ENCODE measurements at regions not wholly inside any gene's neighbourhood (a gene's known extent, or its start where the extent isn't known, plus 50 kb on each side); places are given as distances from the start of the nearest gene placed in this dataset.

DNA sequence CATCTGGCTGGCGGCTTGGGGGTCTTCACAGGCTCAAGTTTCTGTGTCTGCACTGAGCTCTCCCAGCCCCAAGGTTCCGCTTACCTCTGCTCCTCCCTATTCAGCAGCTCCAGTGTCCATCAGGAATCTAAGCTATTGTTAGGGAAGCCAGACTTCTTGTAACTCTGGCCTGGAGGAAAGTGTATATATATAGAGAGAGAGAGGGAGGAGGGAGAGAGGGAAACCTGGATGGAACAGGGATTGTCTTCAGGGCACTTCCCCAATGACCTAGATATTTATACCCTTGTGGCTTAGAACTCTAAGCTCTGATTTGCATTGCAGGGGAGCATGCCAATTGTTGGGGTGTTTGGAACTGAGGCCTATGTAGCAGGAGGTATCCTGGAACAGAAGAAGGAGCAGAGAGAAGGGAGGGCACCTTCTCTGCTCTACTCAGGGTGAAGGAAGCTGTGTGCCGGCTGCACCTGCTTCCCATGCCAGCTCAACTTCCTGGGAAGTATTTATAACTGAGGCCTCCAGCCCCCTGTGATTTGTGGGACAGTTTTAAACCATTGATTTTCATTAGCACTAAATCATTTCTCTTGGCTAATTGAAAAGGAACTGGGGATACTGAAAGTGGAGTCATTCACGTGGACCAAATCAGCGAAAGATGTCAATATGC, 70.9 kb downstream of the NAV1 start:
- DNase-seq (ENCODE audit: low spot score) = no peak

DNA sequence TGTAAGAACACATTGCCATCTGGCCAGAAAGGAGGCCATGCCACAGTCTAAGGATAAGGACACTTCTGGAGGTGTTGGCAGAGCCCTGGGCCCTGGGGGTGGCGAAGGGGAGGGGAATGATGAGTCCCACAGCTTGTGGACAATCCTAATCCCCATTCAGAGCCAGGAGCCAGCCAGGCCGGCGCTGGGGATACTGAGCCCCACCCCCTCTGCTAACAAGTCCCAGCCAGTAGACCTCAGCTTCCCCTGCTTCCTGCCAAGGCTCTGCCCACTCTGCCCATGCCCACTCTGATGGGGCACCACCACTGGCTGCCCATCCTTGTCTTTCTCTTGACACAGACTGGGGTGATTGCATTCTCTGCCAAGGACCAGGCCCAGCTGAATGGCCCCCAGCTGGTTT, 71.9 kb downstream of the NAV1 start:
- no peak for DNase-seq (ENCODE audit: low spot score)

DNA sequence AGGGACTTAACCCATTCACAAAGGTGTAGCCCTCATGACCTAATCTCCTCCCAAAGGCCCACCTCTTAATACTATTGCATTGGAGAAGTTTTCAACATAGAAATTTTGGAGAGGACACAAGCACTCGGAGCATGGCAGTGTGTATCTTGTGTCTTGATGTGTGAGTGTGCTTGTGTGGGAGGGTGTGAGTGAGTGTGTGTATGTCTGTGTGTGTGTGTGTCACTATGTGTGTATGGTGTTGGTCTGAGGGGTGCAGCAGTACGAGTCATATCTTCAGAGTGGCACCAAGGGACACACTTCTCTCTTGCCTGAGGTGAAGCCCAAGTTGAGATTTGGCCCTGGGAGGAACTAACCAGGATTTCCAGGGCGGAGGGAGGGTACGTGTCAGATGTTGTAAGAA, 73.7 kb downstream of the NAV1 start:
- no peak for DNase-seq (ENCODE audit: low spot score)

DNA sequence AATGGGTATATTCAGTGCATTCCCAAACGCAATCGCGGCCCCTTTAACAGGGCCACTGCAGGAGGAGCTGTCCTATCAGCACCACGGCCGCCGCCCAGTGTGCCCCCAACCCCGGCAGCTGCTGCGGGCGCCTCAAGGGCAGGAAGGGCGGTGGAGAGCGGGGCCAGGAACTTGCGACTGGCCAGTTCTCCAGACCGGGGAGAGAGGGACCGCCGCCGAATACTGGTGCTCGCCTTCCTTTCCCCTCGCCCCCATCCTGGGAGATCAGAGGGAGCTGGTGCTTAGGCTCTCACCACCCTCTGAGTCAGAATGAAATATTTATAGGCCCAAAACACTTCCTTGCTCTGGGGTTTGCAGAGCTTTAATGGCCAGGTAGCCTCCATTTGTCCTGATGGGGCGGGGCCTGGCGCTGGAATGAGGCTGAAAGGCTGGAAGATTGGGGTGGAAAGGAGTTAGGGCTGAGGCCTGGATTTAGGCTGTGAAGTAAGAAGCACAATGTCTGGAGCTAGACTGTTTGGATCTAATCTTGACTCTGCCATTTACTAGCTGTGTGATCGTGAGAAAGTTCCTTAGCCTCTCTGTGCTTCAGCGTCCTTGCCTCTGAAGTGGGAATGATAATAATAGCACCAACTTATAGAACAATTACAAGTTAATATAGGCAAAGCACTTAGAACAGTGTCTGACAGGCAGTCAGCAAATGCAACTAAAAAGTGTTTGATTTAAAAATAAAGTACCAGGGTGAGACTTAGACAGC, 75.5 kb downstream of the NAV1 start:
- DNase-seq (ENCODE audit: low spot score) = no peak

DNA sequence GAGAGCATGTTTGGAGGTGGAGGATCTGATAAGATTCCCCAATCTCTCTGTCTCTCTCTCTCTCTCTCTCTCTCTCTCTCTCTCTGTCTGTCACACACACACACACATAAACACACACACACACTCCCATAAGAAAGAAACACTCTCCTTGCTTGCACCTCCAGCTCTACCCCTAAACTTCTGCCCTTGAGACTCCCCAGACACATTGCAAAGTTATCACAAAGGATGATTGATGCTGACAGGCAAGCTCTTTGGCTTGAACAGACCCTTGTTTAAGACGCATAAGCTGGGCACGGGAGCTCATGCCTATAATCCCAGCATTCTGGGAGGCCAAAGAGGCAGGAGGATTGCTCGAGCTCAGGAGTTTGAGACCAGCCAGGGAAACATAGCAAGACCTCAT, 78.2 kb downstream of the NAV1 start:
- DNase-seq (ENCODE audit: low spot score) = no peak

DNA sequence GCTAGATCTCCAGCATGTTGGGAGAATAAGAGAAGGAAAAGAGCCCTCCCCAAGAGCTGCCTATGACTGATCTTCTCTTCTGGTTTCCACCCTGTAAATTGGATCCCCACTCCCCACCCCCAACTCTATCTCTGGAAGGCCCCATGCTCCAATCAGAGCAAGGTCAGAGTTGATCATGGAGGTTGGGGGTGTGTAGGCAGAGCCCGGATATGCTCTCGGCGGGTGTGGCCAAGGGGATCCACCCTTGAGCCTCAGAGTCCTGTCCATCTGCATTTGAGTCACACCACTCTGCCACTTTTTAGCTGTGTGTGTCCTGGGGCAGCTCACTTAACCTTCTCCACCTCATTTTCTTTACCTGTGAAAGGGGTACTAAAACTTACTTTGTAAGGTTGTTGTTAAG, 79.5 kb downstream of the NAV1 start:
- DNase-seq (ENCODE audit: low spot score) = no peak

DNA sequence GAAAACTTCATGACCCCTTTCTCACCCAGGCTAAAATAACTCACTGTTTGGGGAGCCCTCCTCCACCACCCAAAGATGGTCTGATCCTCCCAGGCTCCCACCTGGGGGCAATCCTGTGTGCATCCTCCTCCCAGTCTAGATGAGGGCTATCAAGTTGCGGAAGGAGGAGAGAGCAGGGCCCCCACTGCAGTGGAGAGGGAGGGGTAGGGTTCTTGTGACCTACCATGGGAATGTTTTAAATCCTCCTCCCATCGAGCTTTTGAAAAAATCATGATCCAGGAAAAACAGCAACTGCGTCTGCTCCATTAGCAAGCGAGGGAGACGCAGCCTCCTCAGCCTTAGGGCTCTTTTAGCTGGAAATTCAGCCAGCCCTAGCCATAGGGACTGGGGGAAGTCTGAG, 80.0 kb downstream of the NAV1 start:
- DNase-seq (ENCODE audit: low spot score) = no peak

DNA sequence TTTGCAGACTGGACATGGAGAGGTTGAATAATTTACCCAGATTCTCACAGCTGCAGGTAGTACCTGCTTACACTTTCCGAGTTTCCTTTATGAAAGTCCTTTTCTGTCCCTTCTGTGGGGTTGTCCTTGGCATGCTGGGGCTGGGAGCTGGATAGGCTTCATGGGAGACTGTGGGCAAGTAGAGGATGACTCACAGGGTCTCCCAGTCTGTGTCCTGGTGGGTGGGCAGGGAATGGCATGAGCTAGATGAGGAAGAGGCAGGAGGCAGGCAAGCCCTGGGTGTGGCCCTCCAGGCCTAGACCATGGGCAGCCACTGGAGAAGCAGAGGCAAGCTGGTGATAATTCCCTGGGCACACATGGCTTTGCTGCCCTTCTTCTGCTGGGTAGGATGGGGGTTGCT, 80.6 kb downstream of the NAV1 start:
- DNase-seq (ENCODE audit: low spot score) = no peak

DNA sequence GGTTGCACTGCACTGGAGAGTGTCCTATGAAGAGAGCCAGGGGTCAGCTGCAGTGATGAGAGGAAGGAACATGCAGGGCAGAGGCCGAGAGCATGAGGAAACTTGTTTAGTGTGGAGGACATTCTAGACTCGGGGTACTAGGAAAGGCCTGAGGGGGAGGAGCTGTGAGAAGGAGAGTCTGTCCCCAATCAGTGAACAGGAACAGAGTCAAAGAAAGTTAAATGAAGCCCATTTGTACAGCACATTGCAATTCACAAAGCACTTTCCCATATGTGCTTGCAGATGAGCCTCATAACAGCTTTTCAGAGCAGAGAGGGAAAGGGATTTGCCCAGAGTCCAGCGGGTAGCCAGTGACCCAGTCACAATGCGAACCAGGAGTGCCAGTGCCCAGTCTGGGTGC, 83.4 kb downstream of the NAV1 start:
- DNase-seq (ENCODE audit: low spot score) = no peak

DNA sequence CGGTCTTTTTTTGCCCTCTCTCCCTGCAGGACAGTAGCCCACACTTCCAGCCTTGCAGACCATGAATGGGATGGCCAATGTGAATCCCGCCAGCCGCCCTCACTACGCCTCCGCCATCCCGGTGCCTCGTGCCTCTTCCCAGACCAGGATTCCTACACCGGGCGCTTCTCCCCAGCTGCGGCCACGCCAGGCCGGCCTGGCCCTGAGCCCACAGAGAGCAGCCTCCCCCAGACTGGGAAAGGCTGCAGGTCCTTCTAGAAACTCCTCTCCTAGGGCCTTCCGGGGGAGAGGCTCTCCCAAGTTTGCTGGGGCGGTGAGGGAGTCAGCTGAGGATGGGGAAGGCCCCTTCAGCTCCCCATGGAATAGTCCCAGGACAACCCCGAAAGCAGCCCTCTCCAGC, 83.9 kb downstream of the NAV1 start:
- no peak for DNase-seq (ENCODE audit: low spot score)

DNA sequence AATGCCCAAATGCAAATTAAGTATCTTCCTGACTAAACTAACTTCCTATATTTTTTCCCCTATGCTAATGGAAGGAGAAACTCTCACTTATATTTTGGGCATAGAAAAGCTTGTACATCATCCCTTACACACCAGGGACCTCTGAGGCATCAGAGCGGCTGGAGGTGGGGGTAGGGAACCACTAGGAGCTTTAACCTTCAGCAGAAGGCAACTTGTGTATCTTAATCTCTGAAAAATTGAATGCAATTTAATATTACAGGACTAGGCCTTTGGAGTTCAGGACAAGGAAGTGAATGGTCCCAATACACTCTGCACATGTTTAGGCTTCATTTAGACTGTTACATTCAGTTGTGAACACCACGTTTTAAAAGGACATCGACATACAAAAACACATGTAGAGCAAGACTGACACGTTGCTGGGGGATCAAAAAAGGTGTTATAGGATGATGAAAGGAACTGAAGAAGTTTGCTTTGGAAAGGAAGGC, 85.9 kb downstream of the NAV1 start:
- no peak for DNase-seq (ENCODE audit: low spot score)

DNA sequence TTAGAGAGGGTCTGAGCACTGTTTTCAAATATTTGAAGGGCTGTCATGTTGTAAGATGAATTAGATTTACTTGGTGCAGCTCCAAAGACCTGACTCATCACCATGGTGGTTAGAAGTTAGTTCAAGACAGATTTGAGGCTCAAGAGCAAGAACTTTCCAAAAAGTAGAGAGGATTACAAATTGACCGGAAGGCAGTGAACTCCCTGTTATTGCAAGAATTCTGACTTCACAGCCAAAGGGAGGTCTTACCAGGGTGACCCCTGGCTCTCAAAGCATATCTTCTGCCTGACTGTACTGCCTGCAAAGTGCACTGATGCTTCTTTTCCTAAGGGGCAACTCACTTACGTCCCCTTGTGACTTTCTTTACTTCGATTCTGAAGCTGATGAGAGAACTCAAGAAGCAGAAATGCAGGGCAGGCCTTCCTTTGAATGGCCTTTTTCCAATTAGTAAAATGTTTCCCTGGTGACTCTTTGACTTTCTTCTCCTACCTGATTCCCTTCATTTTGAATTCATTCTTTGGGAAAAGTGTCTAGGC, 86.4 kb downstream of the NAV1 start:
- DNase-seq (ENCODE audit: low spot score) = no peak

DNA sequence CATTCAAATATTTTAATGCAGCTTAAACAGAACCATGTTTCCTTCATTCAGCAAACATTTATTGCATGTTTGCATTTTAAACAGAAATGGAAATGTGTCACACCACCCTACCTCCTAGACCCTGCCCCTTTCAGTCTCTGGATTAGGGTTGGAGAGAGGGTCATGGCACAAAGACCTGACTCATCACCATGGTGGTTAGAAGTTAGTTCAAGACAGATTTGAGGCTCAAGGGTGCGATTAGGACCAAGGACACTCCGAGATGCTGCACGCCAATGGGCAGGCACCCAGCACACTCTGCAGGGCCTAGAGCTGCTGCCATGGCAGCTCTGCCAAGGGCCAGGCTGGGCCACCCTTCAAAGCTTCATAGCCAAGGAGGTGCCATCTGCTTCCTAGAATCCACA, 86.9 kb downstream of the NAV1 start:
- no peak for DNase-seq (ENCODE audit: low spot score)

DNA sequence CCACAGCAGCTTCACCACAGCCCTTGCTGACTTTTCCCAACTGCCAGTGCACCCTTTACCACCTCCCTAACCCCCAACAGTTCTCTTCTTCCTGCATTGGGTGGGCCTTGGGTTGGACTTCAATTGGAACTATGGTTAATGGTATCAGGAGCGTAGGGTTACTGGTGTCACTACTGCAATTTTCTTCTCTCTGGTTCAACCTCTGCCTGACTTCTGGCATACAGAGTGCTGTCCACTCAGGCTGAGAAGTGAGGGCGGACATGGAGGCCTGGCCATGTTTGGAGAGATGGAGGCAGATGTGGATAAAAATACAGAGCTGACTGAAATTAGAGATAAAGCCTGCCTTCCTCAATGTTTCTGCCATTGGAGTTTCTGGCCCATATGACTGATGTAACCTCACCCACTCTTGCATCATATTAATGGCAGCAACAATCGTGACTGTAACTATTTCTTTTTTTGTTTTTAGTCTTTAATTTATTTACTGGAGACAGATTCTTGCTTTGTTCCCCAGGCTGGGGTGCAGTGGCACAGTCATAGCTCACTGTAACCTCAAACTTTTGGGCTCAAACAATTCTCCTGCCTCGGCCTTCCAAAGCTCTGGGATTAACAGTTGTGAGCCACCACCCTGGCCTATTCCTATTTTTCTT, 87.8 kb downstream of the NAV1 start:
- no peak for DNase-seq (ENCODE audit: low spot score)

DNA sequence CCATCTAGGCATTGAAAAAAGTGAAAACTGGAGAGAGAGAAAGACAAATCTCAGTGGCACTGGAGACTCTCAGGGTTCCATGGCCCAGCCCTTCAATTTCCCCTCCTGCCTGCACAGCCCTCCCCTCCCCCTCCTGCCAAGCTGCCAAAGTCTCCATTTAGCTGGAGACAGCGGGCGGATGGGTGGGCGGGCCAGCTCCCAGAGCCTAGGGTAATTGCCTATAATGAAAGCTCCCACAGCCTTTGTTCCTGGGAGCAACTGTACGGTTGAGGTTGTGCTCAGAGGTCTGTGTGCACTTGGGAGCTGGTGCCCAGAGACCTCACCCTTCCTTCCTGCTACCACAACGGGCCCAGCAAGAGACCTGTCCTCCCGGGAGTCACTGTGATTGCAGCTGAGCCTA, 89.6 kb downstream of the NAV1 start:
- DNase-seq (ENCODE audit: low spot score) = no peak

DNA sequence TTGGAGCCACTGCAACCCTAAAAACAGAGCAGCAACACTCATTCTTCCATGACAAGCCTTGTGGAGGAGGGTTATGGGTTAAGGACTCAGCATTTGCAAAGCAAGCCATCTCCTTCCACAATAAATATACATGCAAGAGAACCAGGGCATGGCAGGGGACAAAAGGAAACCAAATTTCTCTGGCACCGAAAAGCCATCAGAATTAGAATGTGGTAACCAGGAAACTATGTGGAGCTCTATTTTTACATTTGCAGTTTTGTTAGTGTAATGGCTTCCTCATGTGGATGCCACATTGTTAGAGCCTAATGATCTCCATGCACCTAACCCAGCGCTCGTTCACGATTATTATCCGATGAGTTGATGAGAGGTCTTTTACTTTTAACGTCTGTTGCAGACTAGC, 91.7 kb downstream of the NAV1 start:
- no peak for DNase-seq (ENCODE audit: low spot score)

DNA sequence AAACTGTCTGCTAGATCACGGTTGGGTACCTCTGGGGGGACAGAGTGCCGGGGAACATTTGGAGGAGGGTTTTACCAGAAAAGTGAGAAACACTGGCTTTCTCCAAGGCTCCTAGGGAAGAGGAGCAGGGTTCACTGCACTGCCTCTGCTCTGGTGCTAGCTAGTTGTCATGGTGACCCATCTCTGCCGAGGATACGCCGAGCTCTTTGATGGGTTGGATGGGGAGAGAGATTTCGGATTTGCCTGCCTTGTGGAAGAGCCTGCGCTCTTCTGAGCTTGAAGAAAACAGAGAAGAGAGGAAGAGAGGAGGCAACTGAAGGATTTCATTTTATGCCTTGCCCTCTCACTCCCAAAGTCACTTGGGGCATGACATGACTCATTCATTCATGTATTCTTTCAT, 92.1 kb downstream of the NAV1 start:
- DNase-seq (ENCODE audit: low spot score) = no peak

DNA sequence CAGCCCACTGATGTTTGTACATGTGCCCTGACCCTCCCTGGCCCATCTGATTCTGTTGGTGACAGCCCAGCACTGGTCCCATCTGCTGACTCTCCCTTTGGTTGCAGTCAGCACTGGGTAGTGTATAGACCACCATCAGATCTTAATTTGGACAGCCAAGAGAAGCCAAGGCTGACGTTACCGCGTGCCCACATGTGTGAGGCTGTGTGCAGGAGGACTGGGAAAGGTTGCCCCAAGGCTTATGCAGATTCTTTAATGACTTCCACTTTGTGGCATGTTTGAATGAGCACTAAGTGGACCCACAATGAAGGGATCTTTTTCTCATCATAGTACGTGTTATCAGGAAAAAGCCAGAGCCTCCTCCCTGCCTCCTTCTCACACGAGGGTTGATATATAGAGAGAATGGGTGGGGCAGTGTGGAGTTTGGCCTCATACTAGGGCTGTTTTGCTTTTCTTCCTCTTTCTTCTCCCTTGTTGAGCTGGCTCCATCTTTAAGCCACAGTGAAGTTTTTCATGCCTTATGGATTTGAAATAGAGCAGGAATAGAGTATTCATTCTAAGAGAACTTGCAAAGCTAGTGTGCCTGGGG, 93.5 kb downstream of the NAV1 start:
- DNase-seq (ENCODE audit: low spot score) = no peak

DNA sequence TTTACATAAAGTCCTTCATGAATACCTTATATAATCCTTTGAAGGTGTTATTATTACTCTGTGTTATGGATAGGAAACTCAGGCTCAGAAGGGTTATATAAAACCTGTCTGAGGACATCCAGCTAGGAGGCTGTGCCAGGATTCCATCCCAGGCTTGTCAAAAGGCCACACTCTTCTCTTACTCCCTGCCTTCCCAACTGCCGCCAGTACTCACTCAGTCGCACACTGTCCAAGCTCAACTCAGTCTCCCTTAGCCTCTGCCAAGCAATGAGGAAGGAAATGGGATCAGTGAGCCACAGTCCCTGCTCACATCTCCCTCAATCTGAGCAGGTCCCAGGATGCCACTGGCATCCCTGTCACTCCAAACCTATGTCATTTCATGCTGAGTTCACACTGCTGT, 94.4 kb downstream of the NAV1 start:
- DNase-seq (ENCODE audit: low spot score) = no peak

DNA sequence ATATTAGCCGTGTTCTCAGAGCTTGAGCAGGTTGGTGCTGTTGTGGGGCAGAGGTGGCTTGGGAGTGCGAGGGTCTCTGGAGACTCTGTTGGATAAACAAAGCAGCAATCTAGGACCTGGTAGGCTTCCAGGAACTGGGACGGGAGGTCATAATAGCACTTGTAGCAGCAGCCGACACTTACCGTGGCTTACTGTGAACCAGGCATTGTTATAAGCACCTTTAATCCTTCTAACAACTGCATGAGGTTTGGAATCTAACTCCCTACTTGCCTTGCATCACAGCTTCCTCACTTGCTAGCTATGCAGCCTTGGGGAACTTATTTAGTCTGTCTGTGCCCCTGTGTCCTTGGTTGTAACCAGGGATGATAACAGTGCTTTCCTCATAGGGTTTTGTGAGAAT, 94.9 kb downstream of the NAV1 start:
- no peak for DNase-seq (ENCODE audit: low spot score)

DNA sequence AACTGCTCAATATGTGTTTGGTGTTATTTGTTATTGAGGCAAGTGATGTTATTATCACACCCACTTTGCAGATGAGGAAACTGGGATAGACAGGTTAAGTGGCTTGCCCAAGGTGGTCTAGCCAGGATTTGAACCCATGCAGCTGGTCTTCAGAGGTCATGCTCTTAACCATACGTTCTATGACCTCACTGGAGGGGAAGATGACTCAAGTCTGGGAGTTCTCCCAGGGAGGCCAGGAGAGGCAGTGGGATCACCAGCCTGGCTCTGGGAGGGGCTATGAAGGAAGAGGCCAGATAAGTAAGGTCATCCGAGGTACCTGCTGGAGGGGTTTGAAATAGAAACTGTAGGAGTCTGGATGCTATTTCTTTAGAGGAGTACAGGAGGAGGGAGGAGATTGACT, 95.3 kb downstream of the NAV1 start:
- DNase-seq (ENCODE audit: low spot score) = no peak

DNA sequence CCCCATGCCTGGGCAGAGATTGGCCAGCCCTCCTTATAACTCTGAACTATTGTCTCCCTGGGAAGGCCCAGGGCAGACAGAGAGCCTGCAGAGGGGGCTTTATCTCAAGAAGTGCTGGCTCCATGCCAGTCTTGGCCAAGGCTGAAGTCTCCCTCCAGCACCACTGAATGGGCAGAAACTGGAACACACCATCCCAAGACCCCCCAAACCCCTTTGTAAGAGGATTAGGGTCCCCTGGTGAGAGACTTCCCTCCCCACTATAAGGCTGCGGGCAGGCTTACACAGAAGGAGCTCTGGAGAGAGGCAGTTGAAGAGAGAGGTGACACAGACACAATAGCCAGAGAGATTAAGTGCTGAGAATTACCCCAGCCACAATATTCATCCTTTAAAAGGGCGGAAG, 97.2 kb downstream of the NAV1 start:
- no peak for DNase-seq (ENCODE audit: low spot score)
